Activated T-helper 1 cell treated with anti-CD3 and anti-CD28 coated beads, Interleukin-12 subunit alpha, Interleukin-12 subunit beta, Interleukin-2, Interleukin-4 antibody, amounts not matched to agents 30 ng/mL and 10 ng/mL and 1 ng/mL, durations not matched to agents 14 hours and 24 hours and 36 hours (primary cell): ENCODE measurements at regions not wholly inside any gene's neighbourhood (a gene's known extent, or its start where the extent isn't known, plus 50 kb on each side); places are given as distances from the start of the nearest gene placed in this dataset.
"Not testable (repeated sequence)": the region's sequence is repeated elsewhere in the genome, so short reads cannot be mapped to it uniquely, and the experiment has no call there.

ENCODE experiments used
- DNase-seq: peaks from one replicate; pipeline ENCODE4 v3.0.0; 2021; ENCODE audit warnings: low spot score
- H3K27ac Mint-ChIP-seq: one replicate; pipeline ENCODE4 v1.8.0; 2021; ENCODE audit warnings: mild to moderate bottlenecking, mixed read lengths
- H3K27me3 Mint-ChIP-seq: one replicate; pipeline ENCODE4 v1.8.0; 2022; ENCODE audit warnings: mild to moderate bottlenecking, moderate library complexity, mixed read lengths; ENCODE audit not compliant: insufficient read depth
- H3K36me3 Mint-ChIP-seq: one replicate; pipeline ENCODE4 v1.8.0; 2021; ENCODE audit warnings: low read depth, mixed read lengths
- H3K4me1 Mint-ChIP-seq: one replicate; pipeline ENCODE4 v1.8.0; 2021; ENCODE audit warnings: low read depth, mixed read lengths
- H3K4me3 Mint-ChIP-seq: one replicate; pipeline ENCODE4 v1.8.0; 2021; ENCODE audit warnings: mild to moderate bottlenecking, moderate library complexity, mixed read lengths
- H3K9me3 Mint-ChIP-seq: one replicate; pipeline ENCODE4 v1.8.0; 2021; ENCODE audit warnings: mixed read lengths
- intact Hi-C: fragments of 100-400 bp; cut with micrococcal nuclease; formaldehyde crosslinking; loops from one replicate; pipeline ENCODE4 v1.15.1; 2024

DNA sequence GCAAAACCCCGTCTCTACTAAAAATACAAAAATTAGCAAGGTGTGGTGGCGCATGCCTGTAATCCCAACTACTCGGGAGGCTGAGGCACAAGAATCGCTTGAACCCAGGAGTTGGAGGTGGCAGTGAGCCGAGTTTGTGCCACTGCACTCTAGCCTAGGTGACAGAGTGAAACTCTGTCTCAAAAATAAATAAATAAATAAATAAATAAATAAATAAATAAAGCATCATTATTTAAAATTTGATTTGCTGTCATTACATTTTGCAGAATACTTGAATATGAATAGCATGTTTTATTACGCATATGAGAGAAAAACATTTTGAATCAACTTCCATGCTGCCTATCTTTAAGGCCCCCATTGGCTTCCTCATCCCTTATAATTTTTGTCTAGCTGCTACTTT is 53.4 kb upstream of the MED14 start:
- DNase-seq, H3K9me3 Mint-ChIP-seq, intact Hi-C loops, H3K27me3 Mint-ChIP-seq, H3K4me3 Mint-ChIP-seq, H3K27ac Mint-ChIP-seq, H3K36me3 Mint-ChIP-seq, H3K4me1 Mint-ChIP-seq: not testable (repeated sequence)

DNA sequence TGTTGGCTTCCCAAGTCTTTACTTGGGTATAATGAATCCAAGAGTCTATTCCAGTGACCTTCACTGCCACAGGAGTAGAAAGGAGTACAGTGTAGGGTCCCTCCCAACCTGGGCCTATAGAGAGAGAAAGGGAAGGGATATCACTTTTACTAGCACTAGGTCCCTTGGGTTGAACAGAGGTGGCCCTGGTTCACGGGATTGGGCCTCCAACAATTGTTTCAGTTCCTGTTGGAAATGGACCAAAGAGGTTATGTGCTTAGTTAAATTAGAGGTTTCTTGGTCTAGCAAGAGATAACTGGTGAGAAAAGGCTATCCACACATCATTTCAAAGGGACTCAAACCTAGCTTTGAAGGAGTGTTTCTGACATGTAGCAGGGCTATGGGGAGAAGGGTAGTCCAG is 57.1 kb upstream of the MED14 start:
- Mint-ChIP-seq H3K4me1 (no peaks in the 10 kb centered on the region), H3K27me3 (no peaks in the 10 kb centered on the region), H3K27ac (no peak overlapping the region), H3K4me3 (no peak overlapping the region), H3K9me3 (no peaks in the 10 kb centered on the region), H3K36me3 (no peaks in the 10 kb centered on the region)
- intact Hi-C loops, result loop anchor here (10.0 kb wide), 1 partner anchor 322 kb away; no protein-coding TSS in a partner anchor
- DNase-seq, result no peak

DNA sequence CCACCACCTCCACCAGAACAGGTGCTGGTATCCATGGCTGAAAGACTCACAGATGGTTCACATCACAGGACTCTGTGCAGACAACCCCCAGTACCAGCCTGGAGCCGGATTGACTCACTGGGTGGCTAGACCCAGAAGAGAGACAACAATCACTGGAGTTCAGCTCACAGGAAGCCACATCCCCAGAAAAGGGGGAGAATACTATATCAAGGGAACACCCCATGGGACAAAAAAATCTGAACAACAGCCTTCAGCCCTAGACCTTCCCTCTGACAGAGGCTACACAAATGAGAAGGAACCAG is 59.4 kb upstream of the MED14 start:
- not testable (repeated sequence) for H3K9me3 Mint-ChIP-seq, H3K4me3 Mint-ChIP-seq, DNase-seq, H3K27ac Mint-ChIP-seq, H3K36me3 Mint-ChIP-seq, H3K4me1 Mint-ChIP-seq
- peaks cover 10% of the 10 kb centered on the region for H3K27me3 Mint-ChIP-seq
- intact Hi-C loops, result loop anchor here (1.0 to 10.0 kb wide), 4 partner anchors 58 to 320 kb away; no protein-coding TSS in a partner anchor

DNA sequence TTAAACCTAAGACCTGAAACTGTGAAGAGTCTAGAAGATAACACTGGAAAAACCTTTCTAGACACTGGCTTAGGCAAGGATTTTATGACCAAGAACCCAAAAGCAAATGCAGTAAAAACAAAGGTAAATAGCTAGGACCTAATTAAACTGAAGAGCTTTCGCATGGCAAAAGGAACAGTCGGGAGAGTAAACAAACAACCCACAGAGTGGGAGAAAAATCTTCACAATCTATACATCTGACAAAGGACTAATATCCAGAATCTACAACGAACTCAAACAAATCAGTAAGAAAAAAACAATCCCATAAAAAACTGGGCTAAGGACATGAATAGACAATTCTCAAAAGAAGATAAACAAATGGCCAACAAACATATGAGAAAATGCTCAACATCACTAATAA is 64.4 kb upstream of the MED14 start:
- peaks cover 12% of the 10 kb centered on the region for H3K27me3 Mint-ChIP-seq

DNA sequence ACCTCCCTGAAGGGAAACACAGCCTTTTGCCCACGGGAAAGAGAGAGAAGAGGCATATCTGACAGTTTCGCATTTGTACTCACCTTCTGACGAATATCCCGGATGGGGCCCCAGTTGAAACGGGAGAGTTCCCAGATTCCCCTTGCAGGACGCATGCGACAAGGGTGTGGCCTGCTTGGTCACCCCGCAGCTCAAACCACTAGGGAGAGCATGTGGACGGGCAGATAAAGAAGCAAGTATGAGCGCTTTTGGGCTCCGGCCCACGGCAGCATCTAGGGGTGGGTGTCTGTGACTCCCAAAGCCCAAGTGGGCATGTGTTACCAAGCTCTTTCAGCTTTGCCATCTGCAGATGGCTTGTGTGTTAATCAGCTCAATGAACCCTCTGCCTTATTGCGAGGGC is 70.1 kb upstream of the MED14 start:
- Mint-ChIP-seq H3K9me3 (no peaks in the 10 kb centered on the region), H3K4me1 (no peaks in the 10 kb centered on the region), H3K27ac (no peak overlapping the region), H3K4me3 (no peak overlapping the region), H3K27me3 (no peaks in the 10 kb centered on the region), H3K36me3 (no peaks in the 10 kb centered on the region)
- intact Hi-C loops, result no loop called here
- DNase-seq, result no peak

More for the DNA sequence above, 64.4 kb upstream of the MED14 start:
- DNase-seq, H3K4me1 Mint-ChIP-seq, H3K36me3 Mint-ChIP-seq, H3K27ac Mint-ChIP-seq, H3K4me3 Mint-ChIP-seq, H3K9me3 Mint-ChIP-seq: not testable (repeated sequence)
- intact Hi-C loops, result loop anchor here (10.0 kb wide), 1 partner anchor 315 kb away; no protein-coding TSS in a partner anchor

DNA sequence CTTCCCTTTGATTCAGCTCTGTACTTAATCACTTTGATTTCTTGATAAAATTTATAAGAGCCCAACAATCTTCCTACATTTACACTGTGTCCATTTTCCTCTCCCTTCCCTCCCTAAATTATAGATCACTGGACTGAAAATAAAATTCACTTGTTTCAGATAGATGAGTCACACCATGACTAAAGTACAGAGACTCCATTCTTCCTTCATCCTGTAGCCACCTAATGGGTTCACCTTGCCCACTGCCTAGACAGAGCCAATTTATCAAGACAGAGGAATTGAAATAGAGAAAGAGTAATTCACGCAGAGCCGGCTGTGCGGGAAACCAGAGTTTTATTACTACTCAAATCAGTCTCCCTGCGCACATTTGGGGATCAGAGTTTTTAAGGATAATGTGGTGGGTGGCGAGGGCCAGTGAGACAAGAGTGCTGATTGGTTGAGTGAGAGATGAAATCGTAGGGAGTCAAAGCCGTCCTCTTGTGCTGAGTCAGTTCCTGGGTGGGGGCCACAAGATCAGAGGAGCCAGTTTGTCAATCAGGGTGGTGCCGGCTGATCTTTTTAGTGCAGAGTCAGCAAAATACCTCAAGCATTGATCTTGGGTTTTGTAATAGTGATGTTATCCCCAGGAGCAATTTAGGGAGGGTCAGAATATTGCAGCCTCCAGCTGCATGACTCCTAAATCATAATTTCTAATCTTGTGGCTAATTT is 71.3 kb upstream of the MED14 start:
- DNase-seq, result no peak
- Mint-ChIP-seq H3K4me3 (no peak overlapping the region), H3K27me3 (no peaks in the 10 kb centered on the region), H3K4me1 (no peaks in the 10 kb centered on the region), H3K27ac (no peak overlapping the region), H3K36me3 (no peaks in the 10 kb centered on the region), H3K9me3 (no peaks in the 10 kb centered on the region)
- intact Hi-C loops, result no loop called here

DNA sequence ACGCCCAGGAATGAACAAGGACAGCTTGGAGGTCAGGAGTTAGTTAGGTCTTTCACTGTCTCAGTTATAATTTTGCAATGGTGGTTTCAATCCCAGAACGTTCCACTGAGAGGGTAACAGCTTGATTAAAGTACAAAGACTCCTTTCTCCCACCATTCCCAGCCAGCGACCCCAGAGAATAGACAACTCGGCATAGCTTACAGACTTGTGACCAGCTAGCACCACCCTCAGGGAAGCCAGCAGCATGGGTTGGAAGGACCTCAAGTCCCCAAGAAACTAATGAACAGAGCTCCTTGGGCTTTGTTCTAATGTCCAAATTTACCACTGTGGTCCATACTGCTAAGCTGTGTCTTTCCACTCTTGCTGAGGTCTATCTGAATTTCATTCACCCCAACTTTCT is 72.0 kb upstream of the MED14 start:
- Mint-ChIP-seq H3K27ac (no peak overlapping the region), H3K4me1 (no peaks in the 10 kb centered on the region), H3K4me3 (no peak overlapping the region), H3K27me3 (no peaks in the 10 kb centered on the region), H3K9me3 (no peaks in the 10 kb centered on the region), H3K36me3 (no peaks in the 10 kb centered on the region)
- DNase-seq, result no peak
- intact Hi-C loops, result no loop called here

DNA sequence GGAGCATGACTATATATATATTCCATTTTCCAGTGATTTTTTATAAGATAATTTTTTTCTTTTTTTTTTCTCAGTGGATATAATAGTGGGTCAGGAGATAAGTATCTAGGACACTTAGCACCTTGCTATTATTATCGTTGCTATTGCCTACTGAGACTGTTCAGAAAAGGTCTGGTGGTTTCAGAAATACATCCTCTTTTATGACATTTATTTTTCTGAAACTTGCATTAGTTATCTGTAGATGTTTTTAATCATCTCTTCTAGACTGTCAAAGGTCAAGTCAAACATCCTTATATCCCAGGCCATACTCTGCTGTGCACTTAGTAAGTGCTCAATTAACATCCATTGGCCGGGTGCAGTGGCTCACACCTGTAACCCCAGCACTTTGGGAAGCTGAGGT is 72.9 kb upstream of the MED14 start:
- Mint-ChIP-seq H3K9me3 (no peaks in the 10 kb centered on the region), H3K27ac (no peak overlapping the region), H3K36me3 (no peaks in the 10 kb centered on the region), H3K4me1 (no peaks in the 10 kb centered on the region), H3K27me3 (no peaks in the 10 kb centered on the region), H3K4me3 (no peak overlapping the region)
- intact Hi-C loops, result no loop called here
- no peak for DNase-seq

DNA sequence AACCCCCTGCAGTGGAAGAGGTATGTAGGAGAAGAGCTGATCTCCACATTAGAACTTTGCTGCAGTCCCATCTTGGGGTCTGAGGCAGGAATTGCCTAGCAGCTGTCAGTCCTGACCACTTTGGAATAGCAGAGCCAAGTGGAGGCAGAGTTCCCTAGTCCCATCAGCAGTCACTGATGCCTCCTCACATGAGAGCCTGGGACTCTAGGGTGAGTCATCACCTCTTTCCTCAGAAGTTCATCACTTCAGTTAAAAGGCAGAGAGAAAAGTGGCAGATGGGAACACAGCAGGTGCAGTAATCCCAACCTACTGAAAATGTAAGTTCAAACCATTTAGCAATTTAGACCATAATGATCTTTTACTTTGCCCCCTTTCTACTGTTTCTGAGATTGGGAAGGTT is 73.9 kb upstream of the MED14 start:
- H3K36me3 Mint-ChIP-seq, result no peaks in the 10 kb centered on the region

DNA sequence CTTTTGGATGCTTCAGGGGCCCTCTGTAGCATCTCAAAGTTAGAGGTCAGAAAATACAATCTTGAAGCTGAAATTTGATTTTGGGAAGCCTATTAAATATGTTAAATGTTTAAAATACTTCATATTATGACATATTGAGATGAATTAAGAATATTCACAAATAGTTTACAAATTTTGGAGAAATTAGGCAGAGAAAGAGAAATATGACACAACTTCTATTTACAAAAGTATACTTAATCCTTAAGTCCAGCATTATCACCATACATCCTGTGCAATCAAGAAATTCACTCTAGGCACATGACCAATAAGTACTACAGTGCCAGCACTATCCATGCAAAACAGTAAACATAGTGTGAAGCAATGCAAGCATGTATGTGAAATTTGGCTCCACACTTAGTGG is 79.7 kb upstream of the MED14 start:
- not testable (repeated sequence) for H3K27ac Mint-ChIP-seq

More for the DNA sequence above, 73.9 kb upstream of the MED14 start:
- intact Hi-C loops, result no loop called here
- Mint-ChIP-seq H3K9me3 (no peaks in the 10 kb centered on the region), H3K4me3 (no peak overlapping the region), H3K4me1 (no peaks in the 10 kb centered on the region), H3K27me3 (no peaks in the 10 kb centered on the region), H3K27ac (no peak overlapping the region)
- no peak for DNase-seq

DNA sequence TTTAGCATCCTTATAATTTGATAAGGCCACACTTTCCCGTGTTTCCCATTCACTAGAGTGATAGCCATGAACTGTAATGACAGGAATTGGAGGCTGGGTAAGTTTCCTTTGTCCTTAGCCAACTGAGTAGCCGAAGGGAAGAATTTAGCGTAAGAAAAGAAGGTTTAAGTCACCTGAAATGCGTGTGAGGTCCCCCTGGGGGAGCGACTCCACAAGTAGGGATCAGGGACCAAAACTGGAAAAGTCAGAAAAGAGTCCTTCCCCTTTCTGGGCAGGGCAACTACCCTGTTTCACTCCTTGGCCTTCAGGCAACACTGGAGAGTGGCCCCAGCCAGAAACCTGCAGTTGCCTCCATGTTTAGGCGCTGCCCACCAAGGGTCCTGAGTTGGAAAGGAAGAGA is 81.6 kb upstream of the MED14 start:
- DNase-seq, result no peak
- H3K4me1 Mint-ChIP-seq, result no peaks in the 10 kb centered on the region
- intact Hi-C loops, result no loop called here
- H3K36me3 Mint-ChIP-seq, result no peaks in the 10 kb centered on the region
- no peaks in the 10 kb centered on the region for H3K9me3 Mint-ChIP-seq
- H3K4me3 Mint-ChIP-seq, result no peak overlapping the region
- no peak overlapping the region for H3K27ac Mint-ChIP-seq
- peaks cover 2% of the 10 kb centered on the region for H3K27me3 Mint-ChIP-seq

More for the DNA sequence above, 79.7 kb upstream of the MED14 start:
- H3K36me3 Mint-ChIP-seq, DNase-seq, intact Hi-C loops, H3K4me3 Mint-ChIP-seq, H3K4me1 Mint-ChIP-seq, H3K9me3 Mint-ChIP-seq, H3K27me3 Mint-ChIP-seq: not testable (repeated sequence)

DNA sequence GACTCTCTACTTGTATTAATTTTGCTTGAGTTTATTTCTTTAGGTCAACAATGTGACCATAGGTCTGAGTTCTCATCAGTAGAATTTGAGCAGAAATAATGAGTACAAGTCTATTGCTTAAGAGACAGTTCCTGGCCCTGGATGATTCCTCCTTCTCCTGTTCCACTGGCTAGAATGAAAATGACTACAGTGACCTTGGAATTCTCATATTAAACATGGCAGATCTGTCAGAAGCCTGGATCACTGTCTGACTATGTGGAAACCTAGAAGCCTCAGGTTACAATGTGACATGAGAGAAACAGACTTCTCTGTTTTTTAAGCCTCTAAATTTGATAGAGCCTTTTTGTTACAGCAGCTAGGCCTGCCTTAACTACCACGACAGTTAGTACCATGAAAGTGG is 82.9 kb upstream of the MED14 start:
- Mint-ChIP-seq H3K4me3 (no peak overlapping the region), H3K9me3 (no peaks in the 10 kb centered on the region), H3K27ac (no peak overlapping the region), H3K27me3 (peaks cover 2% of the 10 kb centered on the region), H3K4me1 (no peaks in the 10 kb centered on the region), H3K36me3 (no peaks in the 10 kb centered on the region)
- DNase-seq, result no peak
- intact Hi-C loops, result no loop called here

DNA sequence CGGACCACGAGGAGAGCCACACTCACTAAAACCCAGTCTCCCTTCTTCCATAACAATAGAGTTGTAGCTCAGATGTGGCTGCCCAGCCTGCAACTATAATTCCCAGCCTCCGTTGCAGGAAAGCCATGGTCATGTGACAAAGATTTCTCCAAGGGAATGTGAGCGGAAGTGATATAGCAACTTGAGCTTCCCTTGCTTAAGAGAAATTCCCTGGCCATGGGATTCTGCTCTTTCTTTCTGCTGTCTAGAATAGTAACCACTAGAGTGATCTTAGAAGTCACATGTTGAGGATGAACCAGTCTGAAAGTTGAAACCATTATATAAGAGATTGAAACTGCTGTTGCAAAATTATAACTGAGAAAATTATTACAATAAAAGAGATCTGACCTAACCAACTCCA is 86.4 kb upstream of the MED14 start:
- DNase-seq, result no peak
- intact Hi-C loops, result no loop called here
- no peak overlapping the region for H3K27ac Mint-ChIP-seq
- no peak overlapping the region for H3K4me3 Mint-ChIP-seq
- no peaks in the 10 kb centered on the region for H3K9me3 Mint-ChIP-seq
- no peaks in the 10 kb centered on the region for H3K4me1 Mint-ChIP-seq
- peaks cover 2% of the 10 kb centered on the region for H3K27me3 Mint-ChIP-seq
- no peaks in the 10 kb centered on the region for H3K36me3 Mint-ChIP-seq

DNA sequence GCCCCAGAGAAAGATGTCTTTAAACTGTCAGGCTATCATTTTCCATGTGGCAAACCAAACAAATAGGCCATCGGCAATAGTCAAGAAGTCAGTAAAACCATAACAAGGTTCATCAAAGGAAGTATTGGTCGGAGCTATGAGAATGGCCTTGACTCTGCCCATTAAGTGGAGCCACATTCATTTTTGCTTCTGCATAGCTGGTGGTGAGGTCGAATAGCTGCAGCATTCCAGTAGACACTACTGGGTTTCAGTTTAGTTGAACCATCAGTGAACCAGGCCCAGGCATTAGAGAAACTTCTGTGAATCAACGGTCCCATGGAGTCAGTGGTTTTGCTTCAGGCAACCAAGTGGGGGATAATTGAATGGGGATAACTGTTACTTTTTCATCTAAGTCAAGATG is 92.0 kb upstream of the MED14 start:
- Mint-ChIP-seq H3K27ac (no peak overlapping the region), H3K4me3 (no peak overlapping the region), H3K9me3 (no peaks in the 10 kb centered on the region), H3K27me3 (no peaks in the 10 kb centered on the region), H3K4me1 (no peaks in the 10 kb centered on the region), H3K36me3 (no peaks in the 10 kb centered on the region)
- intact Hi-C loops, result no loop called here
- no peak for DNase-seq
